Endothelial cell (in vitro differentiated cells): ENCODE measurements at regions not wholly inside any gene's neighbourhood (a gene's known extent, or its start where the extent isn't known, plus 50 kb on each side); places are given as distances from the start of the nearest gene placed in this dataset.

Experiments used
- DNase-seq: peaks from one replicate; pipeline ENCODE4 v3.0.0; 2021; ENCODE audit warnings: low spot score
- H3K27ac Mint-ChIP-seq: one replicate; pipeline ENCODE4 v1.8.0; 2021; ENCODE audit warnings: mixed read lengths, inconsistent platforms; ENCODE audit not compliant: unreplicated experiment
- H3K27me3 Mint-ChIP-seq: one replicate; pipeline ENCODE4 v1.8.0; 2021; ENCODE audit warnings: mild to moderate bottlenecking, moderate library complexity, mixed read lengths, inconsistent platforms; ENCODE audit not compliant: unreplicated experiment
- H3K36me3 Mint-ChIP-seq: one replicate; pipeline ENCODE4 v1.8.0; 2021; ENCODE audit warnings: mild to moderate bottlenecking, low read depth, mixed read lengths, inconsistent platforms; ENCODE audit not compliant: unreplicated experiment
- H3K4me1 Mint-ChIP-seq: one replicate; pipeline ENCODE4 v1.8.0; 2021; ENCODE audit warnings: mild to moderate bottlenecking, mixed read lengths, inconsistent platforms; ENCODE audit not compliant: unreplicated experiment
- H3K4me3 Mint-ChIP-seq: one replicate; pipeline ENCODE4 v1.8.0; 2021; ENCODE audit warnings: mild to moderate bottlenecking, mixed read lengths, inconsistent platforms; ENCODE audit not compliant: unreplicated experiment
- H3K9me3 Mint-ChIP-seq: one replicate; pipeline ENCODE4 v1.8.0; 2021; ENCODE audit warnings: mixed read lengths, inconsistent platforms; ENCODE audit not compliant: unreplicated experiment
- TF ChIP-seq, protein P1 (sequence below): fragments of 200-600 bp; sonication (generic); IDR thresholded peaks from one replicate; pipeline ENCODE4 v1.5.0; 2021; ENCODE audit warnings: antibody characterized with exemption; ENCODE audit not compliant: unreplicated experiment

DNA sequence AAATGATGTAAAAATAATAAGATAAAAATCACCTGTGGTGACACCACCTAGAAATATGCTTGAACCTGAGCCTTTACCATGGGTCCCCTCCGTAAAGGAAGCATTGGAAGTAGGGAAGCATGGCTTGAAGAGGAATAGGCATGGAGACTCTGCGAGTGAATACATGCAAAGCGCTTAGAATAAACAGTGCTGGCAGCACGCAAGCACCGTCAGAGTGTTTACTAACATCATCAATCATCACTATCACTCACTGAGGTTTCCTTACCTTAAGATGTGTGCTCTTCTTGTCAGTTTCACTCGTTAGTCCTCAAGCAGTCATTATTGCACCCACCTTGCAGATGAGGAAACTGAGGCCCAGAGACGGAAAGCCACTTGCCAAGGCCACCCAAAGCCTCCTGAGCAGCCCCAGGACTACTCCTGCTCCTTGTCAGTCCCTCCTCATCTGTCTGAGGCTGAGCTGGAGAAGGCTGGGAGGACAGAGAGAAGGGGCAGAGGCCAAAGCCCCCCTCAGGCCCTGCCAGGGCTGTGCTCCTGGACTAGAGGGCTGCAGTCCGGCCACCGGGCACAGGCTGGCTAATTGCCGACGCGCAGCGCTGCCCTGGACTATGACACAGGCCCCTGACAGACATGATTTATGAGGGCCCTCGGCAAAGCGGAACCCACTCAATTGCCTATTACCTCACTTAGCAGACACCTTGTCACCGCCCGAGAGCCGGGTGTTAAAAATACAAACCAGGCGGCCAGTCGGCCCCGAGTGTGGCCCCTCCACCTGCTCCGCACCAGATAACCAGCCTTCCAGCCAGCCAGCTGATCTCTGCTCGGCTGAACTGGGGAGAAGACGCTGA lies 168.9 kb downstream of the MN1 start:
- Mint-ChIP-seq H3K4me3 (no peak overlapping the region), H3K27me3 (peaks cover 11% of the 10 kb centered on the region), H3K36me3 (no peaks in the 10 kb centered on the region), H3K4me1 (no peaks in the 10 kb centered on the region), H3K27ac (no peak overlapping the region), H3K9me3 (no peaks in the 10 kb centered on the region)
- no peak for DNase-seq
- TF ChIP-seq, protein P1, sequence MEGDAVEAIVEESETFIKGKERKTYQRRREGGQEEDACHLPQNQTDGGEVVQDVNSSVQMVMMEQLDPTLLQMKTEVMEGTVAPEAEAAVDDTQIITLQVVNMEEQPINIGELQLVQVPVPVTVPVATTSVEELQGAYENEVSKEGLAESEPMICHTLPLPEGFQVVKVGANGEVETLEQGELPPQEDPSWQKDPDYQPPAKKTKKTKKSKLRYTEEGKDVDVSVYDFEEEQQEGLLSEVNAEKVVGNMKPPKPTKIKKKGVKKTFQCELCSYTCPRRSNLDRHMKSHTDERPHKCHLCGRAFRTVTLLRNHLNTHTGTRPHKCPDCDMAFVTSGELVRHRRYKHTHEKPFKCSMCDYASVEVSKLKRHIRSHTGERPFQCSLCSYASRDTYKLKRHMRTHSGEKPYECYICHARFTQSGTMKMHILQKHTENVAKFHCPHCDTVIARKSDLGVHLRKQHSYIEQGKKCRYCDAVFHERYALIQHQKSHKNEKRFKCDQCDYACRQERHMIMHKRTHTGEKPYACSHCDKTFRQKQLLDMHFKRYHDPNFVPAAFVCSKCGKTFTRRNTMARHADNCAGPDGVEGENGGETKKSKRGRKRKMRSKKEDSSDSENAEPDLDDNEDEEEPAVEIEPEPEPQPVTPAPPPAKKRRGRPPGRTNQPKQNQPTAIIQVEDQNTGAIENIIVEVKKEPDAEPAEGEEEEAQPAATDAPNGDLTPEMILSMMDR: no peak

DNA sequence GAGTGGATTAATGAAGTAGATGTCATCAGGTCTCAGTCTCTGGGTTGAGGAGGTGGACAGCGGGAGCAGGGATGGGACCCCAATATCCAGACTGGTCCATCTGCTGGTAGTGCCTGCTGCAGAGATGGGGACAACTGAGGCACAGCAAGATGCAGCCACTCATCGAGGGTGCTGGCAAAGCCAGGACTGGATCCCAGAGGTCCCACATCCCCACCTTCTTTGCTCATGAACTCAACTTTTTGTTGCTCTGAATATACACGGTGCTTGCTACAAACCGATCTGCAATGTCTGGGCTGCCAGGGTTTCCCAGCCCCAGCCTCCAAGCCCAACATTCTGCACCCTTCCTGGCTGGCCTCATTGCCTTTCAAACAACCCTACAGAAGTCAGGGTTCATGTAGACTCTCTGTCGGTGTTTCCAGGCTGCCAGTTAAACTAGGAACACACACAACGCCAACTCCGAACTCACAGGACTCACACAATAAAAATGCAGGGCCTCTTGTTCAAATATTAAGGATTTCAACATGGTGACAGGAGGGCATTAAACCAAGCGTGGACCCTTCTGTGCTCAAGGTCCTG lies 168.2 kb downstream of the MN1 start:
- no peaks in the 10 kb centered on the region for H3K9me3 Mint-ChIP-seq
- peaks cover 11% of the 10 kb centered on the region for H3K27me3 Mint-ChIP-seq
- no peaks in the 10 kb centered on the region for H3K36me3 Mint-ChIP-seq
- no peaks in the 10 kb centered on the region for H3K4me1 Mint-ChIP-seq
- TF ChIP-seq, protein P1: no peak
- H3K4me3 Mint-ChIP-seq: no peak overlapping the region
- no peak for DNase-seq
- H3K27ac Mint-ChIP-seq: no peak overlapping the region

DNA sequence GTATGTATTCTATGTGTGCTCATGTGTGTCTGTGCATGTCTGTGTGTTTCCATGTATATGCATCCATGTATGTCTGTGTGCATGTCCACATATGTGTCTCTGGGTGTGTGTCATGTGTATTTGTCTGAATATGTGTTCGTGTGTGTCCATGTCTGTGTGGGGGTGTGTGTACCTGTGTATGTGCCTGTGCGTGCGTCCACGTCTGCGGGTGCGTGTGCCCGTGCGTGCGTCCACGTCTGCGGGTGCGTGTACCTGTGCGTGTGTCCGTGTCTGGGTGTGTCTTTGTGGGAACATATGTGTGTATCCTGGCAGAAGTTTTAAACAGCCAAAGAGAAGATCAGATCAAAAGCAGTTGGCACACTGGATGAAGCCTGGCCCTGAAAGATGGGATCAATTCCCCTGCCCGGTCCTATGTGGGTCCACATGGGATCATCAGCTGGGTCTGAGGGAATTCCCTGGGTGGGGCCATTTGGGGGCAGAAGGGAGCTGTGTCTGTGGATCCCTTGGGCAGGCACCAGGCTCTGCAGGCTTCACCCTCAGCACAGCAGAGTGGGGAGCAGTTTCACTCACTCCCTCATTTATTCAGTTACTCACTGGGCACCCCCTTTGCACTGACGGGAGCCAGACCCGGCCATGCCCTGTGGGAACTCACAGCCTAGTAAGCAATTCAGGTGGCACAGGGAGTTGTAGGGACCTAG lies 167.4 kb downstream of the MN1 start:
- DNase-seq: no peak
- Mint-ChIP-seq H3K36me3 (no peaks in the 10 kb centered on the region), H3K27ac (no peak overlapping the region), H3K4me3 (no peak overlapping the region), H3K4me1 (no peaks in the 10 kb centered on the region), H3K9me3 (no peaks in the 10 kb centered on the region), H3K27me3 (peaks cover 9% of the 10 kb centered on the region)
- TF ChIP-seq, protein P1: no peak

DNA sequence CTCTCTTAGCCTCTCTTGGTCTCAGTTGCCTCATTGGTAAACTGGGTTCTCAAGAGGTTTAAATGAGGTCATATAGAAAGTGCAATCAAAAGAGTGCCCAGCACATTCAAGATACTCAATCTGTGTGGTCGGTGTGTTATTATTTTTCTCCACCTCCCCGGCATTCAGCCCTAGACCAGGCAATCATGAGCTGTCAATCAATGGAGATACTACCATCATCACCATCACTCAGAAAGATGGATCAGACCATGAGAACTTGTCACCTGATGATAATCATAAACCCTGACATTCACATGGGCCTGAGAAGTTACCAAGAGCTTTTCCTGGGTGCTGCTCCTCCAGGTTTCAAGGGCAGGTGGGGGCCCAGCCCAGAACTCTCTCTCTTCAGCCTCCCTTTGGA lies 166.1 kb downstream of the MN1 start:
- no peaks in the 10 kb centered on the region for H3K4me1 Mint-ChIP-seq
- no peak for DNase-seq
- TF ChIP-seq, protein P1: no peak
- H3K27me3 Mint-ChIP-seq: peaks cover 9% of the 10 kb centered on the region
- H3K4me3 Mint-ChIP-seq: no peak overlapping the region
- no peaks in the 10 kb centered on the region for H3K9me3 Mint-ChIP-seq
- H3K36me3 Mint-ChIP-seq: no peaks in the 10 kb centered on the region
- no peak overlapping the region for H3K27ac Mint-ChIP-seq

DNA sequence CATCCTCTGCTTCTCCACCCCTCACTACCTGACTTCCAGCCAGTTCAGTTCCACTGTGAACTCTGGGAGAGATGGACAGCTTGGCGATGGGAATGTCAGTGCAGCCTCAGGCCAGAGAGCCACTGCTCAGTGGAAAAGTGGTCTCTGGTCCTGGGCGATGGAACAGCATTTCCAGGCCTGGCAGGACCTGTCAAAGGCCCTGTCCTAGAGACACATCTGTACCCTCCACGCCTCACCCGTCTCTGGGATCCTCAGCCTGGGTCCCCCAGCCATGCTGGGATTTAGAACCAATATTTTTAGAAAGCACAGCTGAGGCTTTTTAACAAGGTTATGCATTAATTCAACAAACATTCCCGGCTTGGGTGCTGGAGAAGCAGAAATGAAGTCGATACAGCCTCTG lies 165.7 kb downstream of the MN1 start:
- Mint-ChIP-seq H3K4me1 (no peaks in the 10 kb centered on the region), H3K27ac (no peak overlapping the region), H3K36me3 (no peaks in the 10 kb centered on the region), H3K4me3 (no peak overlapping the region), H3K27me3 (peaks cover 9% of the 10 kb centered on the region), H3K9me3 (no peaks in the 10 kb centered on the region)
- TF ChIP-seq, protein P1: no peak
- DNase-seq: no peak
